IPS-NIHi11 (cell line): ENCODE measurements at regions not wholly inside any gene's neighbourhood (a gene's known extent, or its start where the extent isn't known, plus 50 kb on each side); places are given as distances from the start of the nearest gene placed in this dataset.

Experiments
- DNase-seq: peaks from one replicate; pipeline ENCODE4 v3.0.0; 2012; ENCODE audit warnings: mixed read lengths, low spot score

- DNase-seq: no peak
Observed at GRCh38 chr10:78759456-78760120, 309.2 kb upstream of the ZMIZ1 start.

GRCh38 chr10:78760463-78761310 lies 308.1 kb upstream of the ZMIZ1 start:
- no peak for DNase-seq

DNA sequence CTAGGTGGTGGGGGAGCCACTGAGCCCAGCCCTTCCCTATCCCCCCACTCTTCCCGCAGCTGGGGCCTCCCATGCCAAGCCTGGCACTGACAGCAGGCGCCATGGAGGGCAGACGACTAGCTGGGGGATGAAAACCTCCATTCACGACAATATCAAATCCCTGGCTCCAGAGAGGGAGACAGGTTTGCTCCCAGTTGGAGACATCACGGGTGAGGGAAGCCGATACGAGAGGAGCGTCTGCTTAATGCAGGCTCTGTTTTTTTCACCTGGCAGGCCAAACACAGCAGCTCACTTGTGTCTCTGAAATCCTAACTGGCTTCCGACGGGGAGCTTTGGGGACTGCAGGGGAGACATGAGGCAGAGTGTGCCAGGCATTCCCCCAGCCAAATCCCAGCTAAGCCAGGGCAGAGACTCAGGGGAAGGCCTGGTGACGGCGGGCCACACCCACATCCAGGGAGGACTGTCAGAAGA lies 307.4 kb upstream of the ZMIZ1 start:
- DNase-seq: no peak

DNA sequence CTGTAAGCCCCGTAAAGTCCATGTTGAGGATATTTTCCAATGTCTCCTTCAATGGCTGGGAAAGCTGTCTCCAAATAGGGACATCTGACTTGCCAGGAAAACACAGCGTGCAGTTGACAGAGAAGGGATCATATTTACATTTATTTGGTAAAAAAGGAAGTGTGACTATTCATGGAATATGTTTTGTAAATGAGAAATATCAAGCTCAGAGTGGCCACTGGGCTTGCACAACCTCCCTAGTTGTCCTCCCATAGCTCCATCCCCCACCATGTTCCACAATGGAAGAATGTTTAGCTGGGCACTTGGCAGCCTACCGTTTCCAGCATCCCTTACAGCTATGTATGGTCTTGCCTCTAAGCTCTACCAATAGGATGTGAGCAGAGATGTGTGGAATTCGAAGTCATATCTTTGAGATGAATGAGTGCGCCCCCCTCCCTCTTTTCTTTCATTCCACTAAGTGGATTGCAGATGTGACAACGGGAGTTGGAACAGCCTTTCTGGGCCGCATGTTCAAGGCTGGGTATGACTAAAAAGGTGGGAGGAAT lies 306.6 kb upstream of the ZMIZ1 start:
- DNase-seq: no peak

GRCh38 chr10:78763234-78763633 lies 305.5 kb upstream of the ZMIZ1 start:
- DNase-seq: no peak

- no peak for DNase-seq
Observed at GRCh38 chr10:78763651-78764395, 304.9 kb upstream of the ZMIZ1 start.

GRCh38 chr10:78764436-78764835 lies 304.3 kb upstream of the ZMIZ1 start:
- no peak for DNase-seq

DNA sequence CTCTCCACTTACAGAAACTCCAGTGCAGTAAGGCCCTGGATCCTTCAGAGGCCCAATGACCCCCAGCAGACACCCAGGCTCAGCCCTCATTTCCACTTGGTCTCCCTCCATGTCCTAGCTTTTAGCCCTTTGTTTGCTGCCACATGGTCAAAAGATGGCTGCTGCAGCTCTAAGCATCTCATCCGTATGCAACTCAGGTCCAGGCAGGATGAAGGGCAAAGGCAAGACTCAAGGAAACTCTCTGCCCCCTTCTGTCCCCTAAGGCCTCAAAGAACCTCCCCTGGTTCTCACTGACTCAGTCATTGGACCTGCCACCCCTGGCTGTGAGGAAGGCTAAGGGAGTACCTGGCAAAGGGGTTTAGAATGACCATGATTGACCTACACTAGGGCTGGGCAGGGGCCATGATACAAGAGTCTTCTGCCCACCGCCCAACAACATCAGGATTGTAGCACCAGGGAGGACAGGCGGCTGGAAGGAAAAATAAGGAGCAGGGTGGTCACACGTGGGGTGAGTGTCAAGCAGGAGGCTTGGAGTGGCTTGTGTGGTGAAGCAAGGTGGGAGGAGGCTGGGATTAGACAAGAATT lies 303.8 kb upstream of the ZMIZ1 start:
- no peak for DNase-seq

DNA sequence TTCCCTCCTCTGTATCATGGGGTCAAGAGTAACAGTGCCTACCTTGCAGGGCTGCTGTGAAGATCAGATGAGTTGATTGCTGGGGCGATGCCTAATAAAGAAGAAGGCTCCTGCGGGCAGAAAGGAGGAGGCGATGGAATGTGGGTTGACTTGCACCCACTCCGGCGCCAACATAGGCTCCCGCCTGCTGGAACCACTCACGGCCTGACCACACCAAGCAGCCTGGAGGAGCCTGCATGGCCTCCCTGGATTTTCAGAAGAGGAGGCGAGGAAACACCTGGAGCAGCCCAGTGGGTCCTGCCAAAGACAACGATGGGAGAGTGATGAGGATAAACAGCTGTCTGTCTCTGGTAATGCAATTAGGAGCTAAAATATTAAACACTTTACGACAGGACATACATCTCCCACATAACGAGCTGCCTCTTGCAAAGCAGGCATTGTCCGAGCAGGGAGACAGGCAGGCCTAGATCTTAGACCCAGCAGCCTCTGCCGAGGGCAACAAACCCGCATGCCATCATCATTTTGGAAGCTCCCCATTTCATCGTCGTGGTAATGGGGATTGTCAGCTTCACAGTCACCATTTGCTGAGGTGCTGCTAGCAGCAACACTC lies 302.9 kb upstream of the ZMIZ1 start:
- DNase-seq: no peak

DNA sequence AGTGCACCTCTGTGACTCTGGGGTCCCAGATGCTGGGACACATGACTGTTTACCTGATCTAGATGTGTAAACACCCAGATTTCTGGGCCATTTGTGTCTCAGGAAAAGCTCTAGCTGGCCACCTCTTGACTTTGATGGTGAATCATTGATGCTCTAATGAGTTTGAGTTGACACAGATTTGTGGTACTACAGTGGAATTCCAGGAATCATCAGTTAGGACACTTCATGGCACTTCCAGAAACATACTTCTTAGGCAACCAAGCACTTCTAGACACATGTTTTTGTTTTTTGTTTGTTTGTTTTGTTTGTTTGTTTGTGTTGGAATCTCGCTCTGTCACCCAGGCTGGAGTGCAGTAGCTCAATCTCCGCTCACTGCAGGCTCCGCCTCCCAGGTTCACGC lies 302.2 kb upstream of the ZMIZ1 start:
- no peak for DNase-seq

DNA sequence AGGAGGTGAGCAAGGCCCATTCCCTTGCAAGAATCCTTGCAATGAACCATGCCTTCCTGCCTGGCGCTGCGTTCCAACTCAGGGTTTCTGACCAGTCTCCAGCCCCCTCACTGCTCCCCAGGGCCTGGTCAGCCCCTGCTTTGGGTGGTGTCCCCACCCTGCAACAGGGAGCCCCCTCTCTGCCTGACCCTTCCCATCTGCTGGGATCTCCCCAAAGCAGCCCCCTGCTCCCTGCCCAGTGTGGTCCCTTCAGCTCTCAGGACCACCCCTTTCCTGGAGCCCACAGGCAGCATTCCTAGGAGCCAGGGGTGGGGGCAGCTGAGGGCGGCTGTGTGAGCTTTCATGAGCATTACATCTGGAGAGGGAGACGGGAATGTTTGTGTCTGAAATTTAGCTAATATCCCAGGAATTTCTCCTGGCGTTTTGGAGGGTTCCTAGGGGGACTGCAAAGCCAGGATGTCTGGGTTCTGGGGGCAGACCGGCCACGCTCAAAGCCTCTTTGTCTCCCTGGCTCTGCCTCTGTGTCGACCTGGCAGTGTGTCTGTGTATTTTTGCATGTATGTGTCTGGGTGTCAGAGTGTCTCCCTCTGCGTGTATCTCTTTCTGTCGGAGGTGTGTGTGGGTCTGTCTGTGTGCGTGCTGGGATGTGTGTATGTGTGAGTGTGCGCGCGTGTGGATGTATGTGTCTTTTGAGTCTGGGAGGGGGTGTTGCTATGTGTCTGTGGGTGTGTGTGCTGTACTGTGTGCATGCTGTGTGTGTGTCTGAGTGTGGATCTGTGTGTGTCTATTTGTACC lies 300.5 kb upstream of the ZMIZ1 start:
- no peak for DNase-seq

- DNase-seq: no peak
Observed at GRCh38 chr10:78768876-78769275, 299.9 kb upstream of the ZMIZ1 start.

GRCh38 chr10:78769526-78769925 lies 299.2 kb upstream of the ZMIZ1 start:
- DNase-seq: no peak

DNA sequence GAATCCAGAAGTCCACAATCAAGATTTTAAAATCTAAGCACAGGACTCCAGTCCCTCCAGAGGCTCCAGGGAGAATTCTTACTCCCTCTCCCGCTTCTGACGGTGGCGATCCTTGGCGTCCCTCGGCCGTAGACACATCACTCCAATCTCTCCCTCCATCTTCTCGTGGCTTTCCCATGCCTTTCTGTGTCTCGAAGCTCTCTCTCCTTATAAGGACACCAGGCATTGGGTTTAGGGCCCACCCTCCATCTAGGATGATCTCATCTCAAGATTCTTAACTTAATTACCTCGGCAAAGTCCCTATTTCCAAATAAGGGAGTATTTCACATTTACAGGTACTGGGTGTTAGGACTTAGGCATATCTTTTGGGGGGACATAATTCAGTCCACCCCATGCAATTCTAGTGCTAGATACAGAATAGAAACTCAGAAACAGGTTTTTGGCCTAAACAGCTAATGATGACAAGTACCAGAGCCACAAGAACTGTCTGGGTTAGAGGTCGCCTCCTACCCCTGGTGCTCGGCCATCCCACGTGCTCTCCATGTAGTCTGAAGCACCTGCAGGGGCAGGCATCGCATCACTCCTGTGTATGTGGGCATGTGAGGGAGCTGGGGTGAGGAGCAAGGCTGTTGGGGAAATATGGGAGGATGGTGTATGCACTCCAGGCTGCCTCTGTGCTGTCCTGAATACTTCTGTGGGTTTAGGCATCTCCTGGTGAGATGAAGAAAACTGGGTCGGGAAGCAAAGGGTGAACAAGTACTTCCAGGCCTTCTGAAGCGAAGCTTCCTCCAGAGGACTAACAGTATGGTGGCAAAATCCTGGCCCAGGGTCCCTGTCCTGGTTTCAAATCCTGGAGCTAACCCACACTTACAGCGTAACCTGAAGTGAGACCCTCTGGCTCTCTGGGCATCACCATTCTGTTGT lies 298.3 kb upstream of the ZMIZ1 start:
- DNase-seq: no peak

- no peak for DNase-seq
Observed at GRCh38 chr10:78771260-78771659, 297.5 kb upstream of the ZMIZ1 start.

DNA sequence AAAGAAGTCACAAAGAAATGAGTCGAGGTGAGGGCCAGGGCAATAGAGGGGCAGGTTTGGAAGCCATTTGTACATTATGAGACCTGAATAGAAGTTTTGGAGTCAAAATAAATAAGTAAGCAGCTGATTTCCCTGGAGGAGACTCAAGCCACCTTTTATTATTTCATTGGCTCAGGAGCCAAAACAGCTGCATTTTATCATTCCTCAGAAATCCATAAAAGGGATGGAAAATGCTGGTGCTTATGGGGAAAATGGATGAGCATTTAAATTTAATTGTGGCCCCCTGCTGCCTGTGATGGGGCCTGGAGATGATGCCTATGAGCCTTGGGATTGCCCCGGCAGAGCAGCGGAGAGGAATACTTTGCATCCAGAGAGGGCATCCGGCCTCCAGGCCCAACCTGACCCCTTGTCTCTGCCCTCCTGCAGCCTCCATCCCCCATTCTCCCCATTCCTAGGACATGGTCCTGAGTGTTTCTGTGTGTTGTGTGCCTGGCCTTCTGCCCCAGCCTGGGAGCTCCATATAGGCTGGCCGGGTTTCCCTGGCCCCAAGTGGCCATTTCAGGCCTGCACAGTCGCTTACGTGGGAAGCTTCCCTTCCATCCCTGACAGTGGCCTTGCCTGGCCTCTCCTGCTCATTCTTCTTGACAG lies 296.8 kb upstream of the ZMIZ1 start:
- no peak for DNase-seq

GRCh38 chr10:78772486-78772885 lies 296.3 kb upstream of the ZMIZ1 start:
- DNase-seq: no peak

GRCh38 chr10:78772986-78773530 lies 295.7 kb upstream of the ZMIZ1 start:
- DNase-seq: no peak

DNA sequence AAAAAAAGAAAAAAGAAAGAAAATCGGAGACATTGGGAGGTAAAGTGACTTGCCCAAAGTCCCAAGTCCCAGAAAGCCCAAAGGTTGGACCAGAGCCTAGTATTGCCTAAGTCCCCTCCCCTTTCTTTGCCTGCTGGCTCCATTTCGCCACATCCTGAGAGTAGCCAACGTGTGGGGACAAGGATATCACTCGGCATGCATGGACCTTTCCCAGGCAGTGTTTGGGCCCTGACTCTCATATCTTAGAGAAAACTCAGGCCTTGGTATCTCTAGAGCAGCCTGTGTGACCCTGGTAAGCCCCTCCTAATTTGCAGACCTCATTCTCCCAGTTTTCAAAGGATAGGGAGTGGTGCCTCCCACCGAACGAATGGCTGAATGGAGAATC lies 294.2 kb upstream of the ZMIZ1 start:
- no peak for DNase-seq
